SJCRH30 (cell line): ENCODE measurements at regions not wholly inside any gene's neighbourhood (a gene's known extent, or its start where the extent isn't known, plus 50 kb on each side); places are given as distances from the start of the nearest gene placed in this dataset.
A peak's percentile ranks its signal among the peaks of the same experiment; 100 is the strongest.
"Not testable (repeated sequence)": the region's sequence is repeated elsewhere in the genome, so short reads cannot be mapped to it uniquely, and the experiment has no call there.

Experiments used
- DNase-seq, 2 experiments: peaks; one replicate each; pipeline ENCODE4 v3.0.0-alpha.2; 2015 to 2020
- H3K27ac ChIP-seq: fragments of 250-450 bp; sonication (Bioruptor Pico); 2 replicates; pipeline ENCODE4 v1.5.1; 2020; ENCODE audit warnings: mild to moderate bottlenecking, moderate library complexity
- H3K27me3 ChIP-seq: fragments of 250-450 bp; sonication (Bioruptor Pico); 2 replicates; pipeline ENCODE4 v1.5.1; 2020; ENCODE audit warnings: mild to moderate bottlenecking, moderate library complexity
- H3K36me3 ChIP-seq: fragments of 250-450 bp; sonication (Bioruptor Pico); 2 replicates; pipeline ENCODE4 v1.5.1; 2020; ENCODE audit warnings: mild to moderate bottlenecking, moderate library complexity
- H3K4me1 ChIP-seq: fragments of 250-450 bp; sonication (Bioruptor Pico); 2 replicates; pipeline ENCODE4 v1.5.1; 2020; ENCODE audit warnings: mild to moderate bottlenecking, moderate library complexity
- H3K4me3 ChIP-seq: fragments of 250-450 bp; sonication (Bioruptor Pico); 2 replicates; pipeline ENCODE4 v1.5.1; 2020; ENCODE audit warnings: mild to moderate bottlenecking, moderate library complexity
- H3K9me3 ChIP-seq: fragments of 250-450 bp; sonication (Bioruptor Pico); replicated peaks from 2 replicates; pipeline ENCODE4 v1.5.1; 2020; ENCODE audit warnings: mild to moderate bottlenecking, moderate library complexity

- Histone ChIP-seq H3K27ac (no peak overlapping the region), H3K4me1 (peaks cover 24% of the 10 kb centered on the region), H3K4me3 (no peak overlapping the region), H3K9me3 (no peaks in the 10 kb centered on the region), H3K36me3 (no peaks in the 10 kb centered on the region), H3K27me3 (no peaks in the 10 kb centered on the region)
- peak; percentile 75 for DNase-seq
Observed at GRCh38 chr2:235105821-235106359, 154.1 kb downstream of the SH3BP4 start.

GRCh38 chr2:235106874-235107639 lies 155.2 kb downstream of the SH3BP4 start:
- Histone ChIP-seq H3K9me3 (no peaks in the 10 kb centered on the region), H3K36me3 (no peaks in the 10 kb centered on the region)
- DNase-seq: peak; percentile 68 to 87

GRCh38 chr2:235107640-235107951 lies 155.8 kb downstream of the SH3BP4 start:
- H3K27ac ChIP-seq: no peak overlapping the region
- no peak overlapping the region for H3K4me3 ChIP-seq
- peaks cover 24% of the 10 kb centered on the region for H3K4me1 ChIP-seq
- no peaks in the 10 kb centered on the region for H3K9me3 ChIP-seq
- no peaks in the 10 kb centered on the region for H3K27me3 ChIP-seq
- no peaks in the 10 kb centered on the region for H3K36me3 ChIP-seq
- no peak for DNase-seq

More at GRCh38 chr2:235106874-235107639, 155.2 kb downstream of the SH3BP4 start:
- Histone ChIP-seq H3K4me1 (peaks cover 24% of the 10 kb centered on the region), H3K27ac (no peak overlapping the region), H3K4me3 (no peak overlapping the region), H3K27me3 (no peaks in the 10 kb centered on the region)

GRCh38 chr2:235109561-235109960 lies 157.7 kb downstream of the SH3BP4 start:
- H3K4me3 ChIP-seq, H3K27me3 ChIP-seq, H3K9me3 ChIP-seq, H3K36me3 ChIP-seq, H3K27ac ChIP-seq, DNase-seq: not testable (repeated sequence)
- peaks cover 24% of the 10 kb centered on the region for H3K4me1 ChIP-seq

- no peak overlapping the region for H3K27ac ChIP-seq
- H3K36me3 ChIP-seq: no peaks in the 10 kb centered on the region
- H3K4me1 ChIP-seq: 0 out of 2 replicates have a peak, but pooled peaks cover under 1% of the 10 kb centered on the region
- H3K27me3 ChIP-seq: no peaks in the 10 kb centered on the region
- H3K4me3 ChIP-seq: no peak overlapping the region
- DNase-seq: no peak
- H3K9me3 ChIP-seq: no peaks in the 10 kb centered on the region
Observed at GRCh38 chr2:235112365-235112764, 160.5 kb downstream of the SH3BP4 start.

GRCh38 chr2:235113854-235114253 lies 162.0 kb downstream of the SH3BP4 start:
- no peak overlapping the region for H3K27ac ChIP-seq
- no peaks in the 10 kb centered on the region for H3K9me3 ChIP-seq
- no peaks in the 10 kb centered on the region for H3K27me3 ChIP-seq
- no peak for DNase-seq
- no peak overlapping the region for H3K4me3 ChIP-seq
- no peaks in the 10 kb centered on the region for H3K4me1 ChIP-seq
- no peaks in the 10 kb centered on the region for H3K36me3 ChIP-seq

GRCh38 chr2:235114286-235114685 lies 162.5 kb downstream of the SH3BP4 start:
- no peaks in the 10 kb centered on the region for H3K36me3 ChIP-seq
- H3K27me3 ChIP-seq: no peaks in the 10 kb centered on the region
- H3K4me1 ChIP-seq: no peaks in the 10 kb centered on the region
- no peak for DNase-seq
- H3K9me3 ChIP-seq: no peaks in the 10 kb centered on the region
- H3K4me3 ChIP-seq: no peak overlapping the region
- no peak overlapping the region for H3K27ac ChIP-seq

GRCh38 chr2:235115521-235115920 lies 163.7 kb downstream of the SH3BP4 start:
- no peaks in the 10 kb centered on the region for H3K27me3 ChIP-seq
- H3K9me3 ChIP-seq: no peaks in the 10 kb centered on the region
- no peaks in the 10 kb centered on the region for H3K36me3 ChIP-seq
- DNase-seq: no peak
- no peak overlapping the region for H3K4me3 ChIP-seq
- no peaks in the 10 kb centered on the region for H3K4me1 ChIP-seq
- H3K27ac ChIP-seq: no peak overlapping the region

- Histone ChIP-seq H3K36me3 (no peaks in the 10 kb centered on the region), H3K4me3 (no peak overlapping the region), H3K4me1 (no peaks in the 10 kb centered on the region), H3K27me3 (no peaks in the 10 kb centered on the region), H3K27ac (no peak overlapping the region), H3K9me3 (no peaks in the 10 kb centered on the region)
- DNase-seq: peak in 1 of 2 experiments; percentile 69
Observed at GRCh38 chr2:235116885-235117492, 165.2 kb downstream of the SH3BP4 start.

- H3K27ac ChIP-seq: no peak overlapping the region
- DNase-seq: no peak
- no peaks in the 10 kb centered on the region for H3K4me1 ChIP-seq
- no peak overlapping the region for H3K4me3 ChIP-seq
- no peaks in the 10 kb centered on the region for H3K9me3 ChIP-seq
- no peaks in the 10 kb centered on the region for H3K27me3 ChIP-seq
- no peaks in the 10 kb centered on the region for H3K36me3 ChIP-seq
Observed at GRCh38 chr2:235126768-235127167, 175.0 kb downstream of the SH3BP4 start.

- DNase-seq: no peak
- no peaks in the 10 kb centered on the region for H3K9me3 ChIP-seq
- H3K27me3 ChIP-seq: no peaks in the 10 kb centered on the region
Observed at GRCh38 chr2:235127931-235128330, 176.1 kb downstream of the SH3BP4 start.

GRCh38 chr2:235129850-235130249 lies 178.0 kb downstream of the SH3BP4 start:
- Histone ChIP-seq H3K9me3 (no peaks in the 10 kb centered on the region), H3K4me1 (no peaks in the 10 kb centered on the region), H3K27ac (no peak overlapping the region), H3K36me3 (no peaks in the 10 kb centered on the region), H3K27me3 (no peaks in the 10 kb centered on the region), H3K4me3 (no peak overlapping the region)
- no peak for DNase-seq

More at GRCh38 chr2:235127931-235128330, 176.1 kb downstream of the SH3BP4 start:
- no peaks in the 10 kb centered on the region for H3K36me3 ChIP-seq
- H3K4me3 ChIP-seq: no peak overlapping the region
- no peaks in the 10 kb centered on the region for H3K4me1 ChIP-seq
- no peak overlapping the region for H3K27ac ChIP-seq

GRCh38 chr2:235131334-235132305 lies 179.8 kb downstream of the SH3BP4 start:
- no peaks in the 10 kb centered on the region for H3K27me3 ChIP-seq
- peaks cover 4% of the 10 kb centered on the region; the same call in 1 of the 2 replicates for H3K4me1 ChIP-seq
- H3K4me3 ChIP-seq: no peak overlapping the region
- H3K27ac ChIP-seq: no peak overlapping the region
- no peaks in the 10 kb centered on the region for H3K36me3 ChIP-seq
- no peak for DNase-seq
- no peaks in the 10 kb centered on the region; the same call in 1 of the 2 replicates for H3K9me3 ChIP-seq

GRCh38 chr2:235132651-235133050 lies 180.8 kb downstream of the SH3BP4 start:
- Histone ChIP-seq H3K27me3 (no peaks in the 10 kb centered on the region), H3K4me1 (peaks cover 4% of the 10 kb centered on the region; the same call in 1 of the 2 replicates), H3K27ac (no peak overlapping the region), H3K4me3 (no peak overlapping the region), H3K36me3 (no peaks in the 10 kb centered on the region), H3K9me3 (no peaks in the 10 kb centered on the region; the same call in 1 of the 2 replicates)
- no peak for DNase-seq
